KMS-11 (cell line): ENCODE measurements at regions not wholly inside any gene's neighbourhood (a gene's known extent, or its start where the extent isn't known, plus 50 kb on each side); places are given as distances from the start of the nearest gene placed in this dataset.

Experiments used
- H2AFZ ChIP-seq: fragments of 200-600 bp; sonication (generic); 2 replicates; pipeline ENCODE4 v1.6.1; 2016; ENCODE audit warnings: antibody characterized with exemption, mixed run types, low read depth
- H3K27ac ChIP-seq: fragments of 200-600 bp; sonication (generic); 2 replicates; pipeline ENCODE4 v1.6.1; 2016; ENCODE audit warnings: mild to moderate bottlenecking, mixed run types
- H3K27me3 ChIP-seq: fragments of 200-600 bp; sonication (generic); 2 replicates; pipeline ENCODE4 v1.6.1; 2017; ENCODE audit warnings: mild to moderate bottlenecking, low read depth, mixed run types, moderate library complexity; ENCODE audit not compliant: insufficient read depth
- H3K36me3 ChIP-seq: fragments of 200-600 bp; sonication (generic); 2 replicates; pipeline ENCODE4 v1.6.1; 2017; ENCODE audit warnings: mild to moderate bottlenecking, mixed run types; ENCODE audit not compliant: insufficient read depth
- H3K4me1 ChIP-seq: fragments of 200-600 bp; sonication (generic); 2 replicates; pipeline ENCODE4 v1.6.1; 2016; ENCODE audit warnings: mild to moderate bottlenecking, low read depth, mixed run types; ENCODE audit not compliant: poor library complexity, severe bottlenecking
- H3K4me2 ChIP-seq: fragments of 200-600 bp; sonication (generic); 2 replicates; pipeline ENCODE4 v1.7.0; 2016; ENCODE audit warnings: mild to moderate bottlenecking, mixed run types
- H3K4me3 ChIP-seq: fragments of 200-600 bp; sonication (generic); IDR thresholded peaks from 2 replicates; pipeline ENCODE4 v1.6.1; 2017; ENCODE audit warnings: low read depth, low read length, mixed read lengths; ENCODE audit not compliant: insufficient read depth
- H3K79me2 ChIP-seq: fragments of 200-600 bp; sonication (generic); 2 replicates; pipeline ENCODE4 v1.6.1; 2016; ENCODE audit warnings: low read depth, mixed run types; ENCODE audit not compliant: insufficient read depth
- H3K9ac ChIP-seq: fragments of 200-600 bp; sonication (generic); 2 replicates; pipeline ENCODE4 v1.6.1; 2016; ENCODE audit warnings: mild to moderate bottlenecking, mixed run types
- H4K20me1 ChIP-seq: fragments of 200-600 bp; sonication (generic); 2 replicates; pipeline ENCODE4 v1.6.1; 2016; ENCODE audit warnings: mild to moderate bottlenecking, mixed run types; ENCODE audit not compliant: insufficient read depth
- TF ChIP-seq, protein P1 (sequence below): fragments of 200-600 bp; sonication (generic); conservative IDR thresholded peaks from 2 replicates; pipeline ENCODE4 v1.6.1; 2017; ENCODE audit warnings: low read depth, mild to moderate bottlenecking, antibody characterized with exemption, low read length, moderate library complexity, mixed read lengths

DNA sequence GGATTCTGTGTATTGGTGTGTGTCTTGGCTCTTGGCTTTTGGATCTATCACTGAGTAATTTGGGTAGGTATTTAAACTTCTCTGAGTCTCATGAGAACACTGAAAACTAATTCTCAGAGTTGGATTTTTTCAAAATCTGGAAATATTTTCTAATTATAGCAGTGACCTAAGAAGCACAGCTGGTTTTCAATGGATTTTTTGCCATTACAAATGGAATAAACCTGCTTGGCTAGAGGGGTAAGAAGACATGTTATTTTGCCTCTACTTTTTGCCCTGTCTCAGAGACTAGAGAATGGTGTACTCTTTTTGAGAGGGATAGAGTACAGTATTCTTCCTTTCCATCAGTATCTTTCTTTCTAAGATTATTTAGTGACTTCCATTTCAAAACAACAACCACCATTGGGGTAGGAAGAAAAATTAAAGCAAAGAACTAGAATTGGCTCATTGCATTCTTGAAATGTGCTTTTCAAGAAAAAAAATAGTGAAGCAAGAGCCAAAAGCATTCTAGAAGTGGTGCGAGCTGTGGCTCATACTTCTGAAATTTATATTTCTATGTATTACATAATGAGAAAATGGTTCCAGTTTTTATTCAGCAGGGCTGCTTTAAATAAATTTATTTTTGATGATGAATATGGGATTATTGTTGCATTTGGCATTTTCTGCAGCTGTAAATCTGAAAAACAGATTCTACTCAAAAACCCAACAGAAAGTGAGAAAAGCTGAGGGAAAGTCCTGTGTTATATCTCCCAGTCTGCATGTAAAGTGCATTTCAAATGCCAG lies 850.2 kb upstream of the SLIT2 start:
- H3K27me3 ChIP-seq, result no peaks in the 10 kb centered on the region
- H2AFZ ChIP-seq, result no peak overlapping the region
- H3K36me3 ChIP-seq, result no peaks in the 10 kb centered on the region
- H3K9ac ChIP-seq, result no peak overlapping the region
- H3K4me1 ChIP-seq, result no peaks in the 10 kb centered on the region
- H3K4me3 ChIP-seq, result no peak overlapping the region
- no peak overlapping the region for H3K27ac ChIP-seq
- H3K4me2 ChIP-seq, result no peak overlapping the region
- H3K79me2 ChIP-seq, result no peaks in the 10 kb centered on the region
- TF ChIP-seq, protein P1, sequence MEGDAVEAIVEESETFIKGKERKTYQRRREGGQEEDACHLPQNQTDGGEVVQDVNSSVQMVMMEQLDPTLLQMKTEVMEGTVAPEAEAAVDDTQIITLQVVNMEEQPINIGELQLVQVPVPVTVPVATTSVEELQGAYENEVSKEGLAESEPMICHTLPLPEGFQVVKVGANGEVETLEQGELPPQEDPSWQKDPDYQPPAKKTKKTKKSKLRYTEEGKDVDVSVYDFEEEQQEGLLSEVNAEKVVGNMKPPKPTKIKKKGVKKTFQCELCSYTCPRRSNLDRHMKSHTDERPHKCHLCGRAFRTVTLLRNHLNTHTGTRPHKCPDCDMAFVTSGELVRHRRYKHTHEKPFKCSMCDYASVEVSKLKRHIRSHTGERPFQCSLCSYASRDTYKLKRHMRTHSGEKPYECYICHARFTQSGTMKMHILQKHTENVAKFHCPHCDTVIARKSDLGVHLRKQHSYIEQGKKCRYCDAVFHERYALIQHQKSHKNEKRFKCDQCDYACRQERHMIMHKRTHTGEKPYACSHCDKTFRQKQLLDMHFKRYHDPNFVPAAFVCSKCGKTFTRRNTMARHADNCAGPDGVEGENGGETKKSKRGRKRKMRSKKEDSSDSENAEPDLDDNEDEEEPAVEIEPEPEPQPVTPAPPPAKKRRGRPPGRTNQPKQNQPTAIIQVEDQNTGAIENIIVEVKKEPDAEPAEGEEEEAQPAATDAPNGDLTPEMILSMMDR, result no peak
- no peaks in the 10 kb centered on the region for H4K20me1 ChIP-seq

DNA sequence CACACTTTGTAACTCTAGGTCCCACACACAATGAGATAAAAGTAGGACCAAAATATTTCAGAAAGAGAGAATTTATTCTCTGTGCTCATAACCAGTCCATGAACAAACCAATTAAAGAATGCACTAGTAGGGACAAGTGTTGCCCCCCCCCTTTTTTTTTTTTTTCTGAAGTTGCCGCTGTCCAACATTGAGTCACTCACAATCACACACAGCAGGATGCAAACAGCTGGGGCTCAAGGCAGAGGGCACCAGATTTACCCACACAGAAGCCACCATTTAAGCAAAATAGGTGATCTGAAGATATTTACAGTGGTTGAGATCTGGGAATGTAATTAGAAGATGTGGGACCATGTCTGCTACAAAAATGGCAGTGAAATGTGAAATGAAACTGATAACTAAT lies 850.9 kb upstream of the SLIT2 start:
- Histone ChIP-seq H4K20me1 (no peaks in the 10 kb centered on the region), H3K27ac (no peak overlapping the region), H3K27me3 (no peaks in the 10 kb centered on the region), H3K4me1 (no peaks in the 10 kb centered on the region), H3K79me2 (no peaks in the 10 kb centered on the region), H3K9ac (no peak overlapping the region), H3K36me3 (no peaks in the 10 kb centered on the region), H3K4me2 (no peak overlapping the region), H2AFZ (no peak overlapping the region), H3K4me3 (no peak overlapping the region)
- TF ChIP-seq, protein P1, result no peak

DNA sequence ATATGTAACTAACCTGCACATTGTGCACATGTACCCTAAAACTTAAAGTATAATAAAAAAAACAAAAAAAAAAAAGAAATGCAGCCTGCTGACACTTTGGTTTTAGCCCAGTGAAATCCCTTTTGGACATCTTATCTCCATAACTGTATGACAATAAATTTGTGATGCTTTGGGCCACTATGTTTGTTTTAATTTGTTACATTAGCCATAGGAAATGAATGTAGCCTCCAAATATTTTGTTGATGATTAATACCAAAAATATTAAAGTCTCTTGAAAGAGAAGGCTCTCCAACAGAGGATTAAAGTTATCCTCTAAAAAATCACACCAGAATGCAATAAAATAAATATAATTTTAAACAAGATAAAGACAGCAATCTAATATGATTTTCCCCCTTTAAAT lies 852.7 kb upstream of the SLIT2 start:
- no peak overlapping the region for H2AFZ ChIP-seq
- H3K4me3 ChIP-seq, result no peak overlapping the region
- no peak overlapping the region for H3K4me2 ChIP-seq
- H3K36me3 ChIP-seq, result no peaks in the 10 kb centered on the region
- no peak overlapping the region for H3K27ac ChIP-seq
- no peaks in the 10 kb centered on the region for H3K4me1 ChIP-seq
- TF ChIP-seq, protein P1, result no peak
- no peaks in the 10 kb centered on the region for H3K27me3 ChIP-seq
- no peaks in the 10 kb centered on the region for H3K79me2 ChIP-seq
- H4K20me1 ChIP-seq, result no peaks in the 10 kb centered on the region
- H3K9ac ChIP-seq, result no peak overlapping the region

DNA sequence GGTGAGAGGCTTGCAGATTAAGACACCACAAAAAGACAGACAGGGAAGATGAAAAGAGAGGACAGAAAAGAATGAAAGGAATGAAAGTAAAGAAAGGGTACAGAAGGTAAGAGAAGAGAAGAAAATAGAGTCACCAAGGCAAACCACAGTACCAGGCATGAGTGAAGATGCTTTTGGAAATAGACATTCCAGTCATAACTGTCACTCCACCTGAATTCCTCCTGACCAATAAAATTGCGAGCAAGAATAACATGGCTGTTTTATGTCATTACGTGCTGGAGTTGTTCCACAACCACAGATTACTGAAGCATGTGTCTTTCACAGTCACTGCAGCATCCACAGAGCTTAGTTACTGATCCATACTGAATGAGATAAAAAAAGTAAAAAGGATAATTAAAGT lies 864.9 kb upstream of the SLIT2 start:
- Histone ChIP-seq H3K9ac (no peak overlapping the region), H2AFZ (no peak overlapping the region), H3K4me3 (no peak overlapping the region), H3K36me3 (no peaks in the 10 kb centered on the region), H4K20me1 (no peaks in the 10 kb centered on the region), H3K79me2 (no peaks in the 10 kb centered on the region), H3K4me1 (no peaks in the 10 kb centered on the region), H3K4me2 (no peak overlapping the region), H3K27me3 (no peaks in the 10 kb centered on the region), H3K27ac (no peak overlapping the region)
- TF ChIP-seq, protein P1, result no peak
